Colonic mucosa (tissue), 4 donors: ENCODE measurements at regions not wholly inside any gene's neighbourhood (a gene's known extent, or its start where the extent isn't known, plus 50 kb on each side); places are given as distances from the start of the nearest gene placed in this dataset.
"Not testable (repeated sequence)": the region's sequence is repeated elsewhere in the genome, so short reads cannot be mapped to it uniquely, and the experiment has no call there.

Source experiments
- DNase-seq: peaks from one replicate; pipeline ENCODE4 v3.0.0-alpha.2; 2020
- H3K27ac ChIP-seq: fragments of 200-600 bp; one replicate; pipeline ENCODE4 v1.8.0; 2021
- H3K27me3 ChIP-seq: fragments of 200-600 bp; one replicate; pipeline ENCODE4 v1.8.0; 2021
- H3K36me3 ChIP-seq: fragments of 200-600 bp; one replicate; pipeline ENCODE4 v1.8.0; 2021
- H3K4me1 ChIP-seq: fragments of 200-600 bp; one replicate; pipeline ENCODE4 v1.8.0; 2021; ENCODE audit warnings: mild to moderate bottlenecking
- H3K4me3 ChIP-seq: fragments of 200-600 bp; one replicate; pipeline ENCODE4 v1.8.0; 2021
- H3K9ac ChIP-seq, 2 donors: one replicate each; pipeline ENCODE4 v1.7.0; 2013; ENCODE audit warnings: control low read depth in 2 of 2, low read depth in 2 of 2, low read length in 2 of 2
- H3K9me3 ChIP-seq: fragments of 200-600 bp; one replicate; pipeline ENCODE4 v1.8.0; 2021
- CTCF ChIP-seq: fragments of 200-600 bp; IDR thresholded peaks from one replicate; pipeline ENCODE4 v1.8.0; 2022; ENCODE audit warnings: antibody characterized with exemption, mild to moderate bottlenecking
- intact Hi-C: fragments of 100-400 bp; cut with DNase I; formaldehyde crosslinking; loops from one replicate; pipeline ENCODE4 v1.14.1; 2022
- donor health status: healthy.
- donor health status: DM: no; HTN: no; CAD: no.
- donor health status: DM: no; HTN: no; CAD: no.

- Histone ChIP-seq H3K4me1 (no peaks in the 10 kb centered on the region), H3K36me3 (no peaks in the 10 kb centered on the region), H3K27me3 (no peaks in the 10 kb centered on the region), H3K27ac (no peak overlapping the region), H3K9ac (no peak overlapping the region), H3K9me3 (peaks cover 7% of the 10 kb centered on the region), H3K4me3 (no peak overlapping the region)
- no peak for TF ChIP-seq CTCF
- DNase-seq: no peak
- intact Hi-C loops: no loop called here
Measured at GRCh38 chr14:31911160-31911559, 165.9 kb upstream of the ARHGAP5 start.

GRCh38 chr14:31913370-31913769, 163.7 kb upstream of the ARHGAP5 start:
- H3K36me3 ChIP-seq: no peaks in the 10 kb centered on the region
- H3K27ac ChIP-seq: no peak overlapping the region
- no peak overlapping the region for H3K9ac ChIP-seq
- peaks cover 7% of the 10 kb centered on the region for H3K9me3 ChIP-seq
- H3K4me3 ChIP-seq: no peak overlapping the region
- TF ChIP-seq CTCF: no peak
- intact Hi-C loops: no loop called here
- no peaks in the 10 kb centered on the region for H3K4me1 ChIP-seq
- no peaks in the 10 kb centered on the region for H3K27me3 ChIP-seq
- no peak for DNase-seq

- H3K27me3 ChIP-seq, H3K36me3 ChIP-seq, H3K9me3 ChIP-seq, intact Hi-C loops, DNase-seq, H3K4me3 ChIP-seq, H3K9ac ChIP-seq, H3K27ac ChIP-seq, H3K4me1 ChIP-seq: not testable (repeated sequence)
Measured at GRCh38 chr14:31918289-31918688, 158.8 kb upstream of the ARHGAP5 start.

GRCh38 chr14:31920001-31920400, 157.1 kb upstream of the ARHGAP5 start:
- no peak for DNase-seq

GRCh38 chr14:31920989-31921650, 156.0 kb upstream of the ARHGAP5 start:
- intact Hi-C loops: loop anchor here (10.0 kb wide), 1 partner anchor 406 kb away; no protein-coding TSS in a partner anchor
- Histone ChIP-seq H3K9me3 (no peaks in the 10 kb centered on the region), H3K27ac (no peak overlapping the region), H3K9ac (no peak overlapping the region), H3K4me3 (no peak overlapping the region), H3K36me3 (no peaks in the 10 kb centered on the region), H3K4me1 (no peaks in the 10 kb centered on the region), H3K27me3 (no peaks in the 10 kb centered on the region)
- DNase-seq: no peak
- TF ChIP-seq CTCF: no peak

More at GRCh38 chr14:31920001-31920400, 157.1 kb upstream of the ARHGAP5 start:
- intact Hi-C loops: loop anchor here (10.0 kb wide), 1 partner anchor 405 kb away; no protein-coding TSS in a partner anchor
- H3K27me3 ChIP-seq: no peaks in the 10 kb centered on the region
- H3K4me3 ChIP-seq: no peak overlapping the region
- no peaks in the 10 kb centered on the region for H3K36me3 ChIP-seq
- no peak overlapping the region for H3K27ac ChIP-seq
- TF ChIP-seq CTCF: no peak
- no peaks in the 10 kb centered on the region for H3K4me1 ChIP-seq
- no peak overlapping the region for H3K9ac ChIP-seq
- H3K9me3 ChIP-seq: no peaks in the 10 kb centered on the region

GRCh38 chr14:31921721-31922120, 155.4 kb upstream of the ARHGAP5 start:
- TF ChIP-seq CTCF: no peak
- Histone ChIP-seq H3K27ac (no peak overlapping the region), H3K4me3 (no peak overlapping the region), H3K27me3 (no peaks in the 10 kb centered on the region), H3K9ac (no peak overlapping the region), H3K36me3 (no peaks in the 10 kb centered on the region), H3K4me1 (no peaks in the 10 kb centered on the region), H3K9me3 (no peaks in the 10 kb centered on the region)
- no peak for DNase-seq
- intact Hi-C loops: loop anchor here (10.0 kb wide), 1 partner anchor 407 kb away; no protein-coding TSS in a partner anchor
